ENCODE measurements at regions not wholly inside any gene's neighbourhood (a gene's known extent, or its start where the extent isn't known, plus 50 kb on each side); places are given as distances from the start of the nearest gene placed in this dataset.
A peak's percentile ranks its signal among the peaks of the same experiment; 100 is the strongest.
"Not testable (repeated sequence)": the region's sequence is repeated elsewhere in the genome, so short reads cannot be mapped to it uniquely, and the experiment has no call there.

- H3K27ac ChIP-seq (ENCODE audit: low read depth, low read length): no peak overlapping the region
- peaks cover 9 to 26% (median 18%) of the 10 kb centered on the region in 5 donors for H3K27me3 ChIP-seq (ENCODE audit: control insufficient read depth in 5 of 5, insufficient read depth in 4 of 5, low read length in 5 of 5)
- no peak overlapping the region for H3K4me3 ChIP-seq (ENCODE audit: low read depth in 1 of 5, low read length in 5 of 5)
These were observed 121.0 kb upstream of the ZNF184 start for GRCh38 chr6:27593861-27594260.

DNA sequence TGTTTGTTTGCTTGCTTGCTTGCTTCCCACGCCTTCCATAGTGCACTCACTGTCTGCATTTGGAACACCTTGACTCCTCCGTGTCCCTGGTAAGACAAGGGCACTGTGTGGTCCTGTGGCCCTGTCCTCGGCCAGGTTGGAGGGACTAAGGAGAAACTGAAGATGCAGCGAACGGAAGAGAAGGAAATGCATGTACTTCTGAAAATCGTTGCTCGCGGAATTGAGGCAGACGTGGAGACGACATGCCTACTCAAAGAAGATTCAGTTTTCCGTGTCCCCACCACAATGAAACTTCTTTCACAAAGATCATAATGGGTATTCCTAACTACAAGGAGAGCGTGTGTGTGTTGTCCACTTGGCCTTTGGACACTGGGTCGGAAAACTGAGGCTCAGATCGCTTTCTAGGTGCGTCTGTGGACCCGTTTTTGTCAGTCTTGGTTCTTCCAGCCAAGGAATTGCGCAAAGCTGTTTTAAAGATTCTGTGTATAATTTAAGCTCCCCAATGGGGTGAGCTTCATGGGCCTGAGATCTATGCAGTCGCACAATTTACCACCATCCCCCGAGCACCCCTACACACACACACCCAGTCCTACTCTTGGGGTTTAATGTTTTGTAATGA lies 120.4 kb upstream of the ZNF184 start:
- Histone ChIP-seq H3K36me3 (ENCODE audit: control insufficient read depth in 5 of 5, insufficient read depth in 5 of 5, low read length in 5 of 5) (no peaks in the 10 kb centered on the region), H3K4me1 (ENCODE audit: control insufficient read depth in 5 of 5, insufficient read depth in 5 of 5, low read length in 5 of 5) (peaks cover 2 to 20% (median 16%) of the 10 kb centered on the region in 5 donors), H3K9me3 (ENCODE audit: control insufficient read depth in 5 of 5, low read length in 5 of 5) (peaks cover 0 to 2% (median 0%) of the 10 kb centered on the region in 5 donors), H3K9ac (ENCODE audit: low read length in 5 of 5) (no peak overlapping the region), H3K4me3 (ENCODE audit: low read depth in 1 of 5, low read length in 5 of 5) (peak overlapping the region; percentile 0 to 55 (median 38)), H3K27me3 (ENCODE audit: control insufficient read depth in 5 of 5, insufficient read depth in 4 of 5, low read length in 5 of 5) (peaks cover 9 to 24% (median 18%) of the 10 kb centered on the region in 5 donors), H3K27ac (ENCODE audit: low read depth, low read length) (no peak overlapping the region)

More at GRCh38 chr6:27593861-27594260, 121.0 kb upstream of the ZNF184 start:
- Histone ChIP-seq H3K9ac (ENCODE audit: low read length in 5 of 5) (no peak overlapping the region), H3K9me3 (ENCODE audit: control insufficient read depth in 5 of 5, low read length in 5 of 5) (peaks cover 0 to 2% (median 0%) of the 10 kb centered on the region in 5 donors), H3K4me1 (ENCODE audit: control insufficient read depth in 5 of 5, insufficient read depth in 5 of 5, low read length in 5 of 5) (peaks cover 2 to 20% (median 16%) of the 10 kb centered on the region in 5 donors), H3K36me3 (ENCODE audit: control insufficient read depth in 5 of 5, insufficient read depth in 5 of 5, low read length in 5 of 5) (no peaks in the 10 kb centered on the region)

GRCh38 chr6:27592481-27593199 lies 119.7 kb upstream of the ZNF184 start:
- Histone ChIP-seq H3K4me1 (ENCODE audit: control insufficient read depth in 5 of 5, insufficient read depth in 5 of 5, low read length in 5 of 5) (peaks cover 2 to 20% (median 16%) of the 10 kb centered on the region in 5 donors), H3K27ac (ENCODE audit: low read depth, low read length) (no peak overlapping the region), H3K4me3 (ENCODE audit: low read depth in 1 of 5, low read length in 5 of 5) (peak overlapping the region; percentile 22 to 55 (median 38)), H3K9ac (ENCODE audit: low read length in 5 of 5) (no peak overlapping the region), H3K27me3 (ENCODE audit: control insufficient read depth in 5 of 5, insufficient read depth in 4 of 5, low read length in 5 of 5) (peaks cover 9 to 22% (median 18%) of the 10 kb centered on the region in 5 donors), H3K36me3 (ENCODE audit: control insufficient read depth in 5 of 5, insufficient read depth in 5 of 5, low read length in 5 of 5) (no peaks in the 10 kb centered on the region), H3K9me3 (ENCODE audit: control insufficient read depth in 5 of 5, low read length in 5 of 5) (peaks cover 0 to 2% (median 0%) of the 10 kb centered on the region in 5 donors)

DNA sequence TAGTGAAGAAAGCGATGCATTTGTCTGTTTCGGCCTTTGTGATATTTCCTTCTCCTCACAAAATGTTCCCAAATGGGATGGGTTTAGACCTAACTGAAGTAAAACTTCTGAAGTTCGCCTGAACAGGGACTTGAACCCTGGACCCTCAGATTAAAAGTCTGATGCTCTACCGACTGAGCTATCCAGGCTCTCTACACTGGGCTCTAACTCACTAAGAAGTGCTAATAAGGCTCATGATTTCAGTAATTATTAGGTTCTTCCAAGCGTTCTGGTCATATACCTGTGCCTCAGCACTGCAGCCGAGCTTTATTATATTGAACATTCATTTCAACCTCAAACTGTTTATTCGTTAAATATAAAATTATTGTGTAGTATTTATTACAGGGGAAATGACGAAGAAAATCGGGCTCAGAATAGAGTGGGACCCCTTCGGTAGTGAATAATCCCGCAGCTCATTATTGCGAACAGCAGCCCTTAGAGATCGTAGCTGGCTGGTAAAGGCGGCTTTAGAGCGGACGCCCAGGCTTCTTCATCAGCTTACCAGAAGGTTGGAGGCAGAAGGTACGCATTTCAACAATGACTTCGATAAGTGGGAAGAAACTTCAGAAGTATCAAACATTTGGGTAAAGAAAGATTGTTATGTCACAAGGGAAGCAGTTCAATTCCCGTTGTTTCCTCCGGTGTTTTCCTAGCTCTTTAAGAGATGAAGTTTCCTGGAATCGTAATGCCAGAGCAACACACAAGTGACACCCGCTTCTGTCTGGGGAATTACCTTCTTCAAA lies 119.0 kb upstream of the ZNF184 start:
- peaks cover 2 to 20% (median 16%) of the 10 kb centered on the region in 5 donors for H3K4me1 ChIP-seq (ENCODE audit: control insufficient read depth in 5 of 5, insufficient read depth in 5 of 5, low read length in 5 of 5)
- peaks cover 9 to 20% (median 17%) of the 10 kb centered on the region in 5 donors for H3K27me3 ChIP-seq (ENCODE audit: control insufficient read depth in 5 of 5, insufficient read depth in 4 of 5, low read length in 5 of 5)
- no peak overlapping the region for H3K27ac ChIP-seq (ENCODE audit: low read depth, low read length)
- peaks cover 0 to 2% (median 0%) of the 10 kb centered on the region in 5 donors for H3K9me3 ChIP-seq (ENCODE audit: control insufficient read depth in 5 of 5, low read length in 5 of 5)
- no peak overlapping the region for H3K9ac ChIP-seq (ENCODE audit: low read length in 5 of 5)
- no peaks in the 10 kb centered on the region for H3K36me3 ChIP-seq (ENCODE audit: control insufficient read depth in 5 of 5, insufficient read depth in 5 of 5, low read length in 5 of 5)
- peak overlapping the region; percentile 15 to 55 (median 30) for H3K4me3 ChIP-seq (ENCODE audit: low read depth in 1 of 5, low read length in 5 of 5)

DNA sequence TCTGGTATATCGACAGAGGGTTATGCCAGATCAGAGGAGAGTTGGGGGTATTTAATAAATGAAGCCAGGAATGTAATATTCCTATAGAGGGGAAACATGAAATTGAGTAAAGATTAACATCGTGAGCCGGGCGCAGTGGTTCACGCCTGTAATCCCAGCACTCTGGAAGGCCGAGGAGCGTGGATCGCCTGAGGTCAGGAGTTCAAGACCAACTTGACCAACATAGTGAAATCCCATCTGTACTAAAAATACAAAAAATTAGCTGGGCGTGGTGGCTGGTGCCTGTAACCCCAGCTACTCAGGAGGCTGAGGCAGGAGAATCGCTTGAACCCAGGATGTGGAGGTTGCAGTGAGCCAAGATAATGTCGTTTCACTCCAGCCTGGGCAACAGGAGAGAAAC lies 112.4 kb upstream of the ZNF184 start:
- not testable (repeated sequence) for H3K27ac ChIP-seq (ENCODE audit: low read depth, low read length); H3K4me3 ChIP-seq (ENCODE audit: low read depth in 1 of 5, low read length in 5 of 5); H3K4me1 ChIP-seq (ENCODE audit: control insufficient read depth in 5 of 5, insufficient read depth in 5 of 5, low read length in 5 of 5); H3K36me3 ChIP-seq (ENCODE audit: control insufficient read depth in 5 of 5, insufficient read depth in 5 of 5, low read length in 5 of 5); H3K9ac ChIP-seq (ENCODE audit: low read length in 5 of 5); H3K9me3 ChIP-seq (ENCODE audit: control insufficient read depth in 5 of 5, low read length in 5 of 5)
- H3K27me3 ChIP-seq (ENCODE audit: control insufficient read depth in 5 of 5, insufficient read depth in 4 of 5, low read length in 5 of 5): peaks cover 0 to 23% (median 2%) of the 10 kb centered on the region in 5 donors

DNA sequence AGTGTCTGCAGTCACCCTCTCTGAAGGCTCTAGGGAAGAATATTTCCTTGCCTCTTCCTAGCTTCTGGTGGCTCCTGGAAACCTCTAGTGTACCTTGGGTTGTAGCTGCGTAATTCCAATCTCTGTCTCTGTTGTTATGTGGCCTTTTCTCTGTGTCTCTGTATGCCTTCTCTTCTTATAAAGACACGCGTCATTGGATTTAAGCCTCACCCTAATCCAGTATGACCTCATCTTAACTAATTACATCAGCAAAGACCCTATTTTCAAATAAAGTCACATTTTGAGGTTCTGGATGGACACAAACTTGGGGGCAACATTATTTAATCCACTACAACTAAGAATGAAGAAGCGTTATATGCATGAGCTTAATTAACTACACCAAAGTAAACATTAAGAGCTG lies 111.4 kb upstream of the ZNF184 start:
- H3K36me3 ChIP-seq (ENCODE audit: control insufficient read depth in 5 of 5, insufficient read depth in 5 of 5, low read length in 5 of 5): no peaks in the 10 kb centered on the region
- H3K4me1 ChIP-seq (ENCODE audit: control insufficient read depth in 5 of 5, insufficient read depth in 5 of 5, low read length in 5 of 5): peaks cover 0 to 5% (median 0%) of the 10 kb centered on the region in 5 donors
- H3K9ac ChIP-seq (ENCODE audit: low read length in 5 of 5): no peak overlapping the region
- H3K27ac ChIP-seq (ENCODE audit: low read depth, low read length): no peak overlapping the region
- peaks cover 0 to 4% (median 0%) of the 10 kb centered on the region in 5 donors for H3K9me3 ChIP-seq (ENCODE audit: control insufficient read depth in 5 of 5, low read length in 5 of 5)
- no peak overlapping the region for H3K4me3 ChIP-seq (ENCODE audit: low read depth in 1 of 5, low read length in 5 of 5)
- H3K27me3 ChIP-seq (ENCODE audit: control insufficient read depth in 5 of 5, insufficient read depth in 4 of 5, low read length in 5 of 5): peaks cover 0 to 23% (median 2%) of the 10 kb centered on the region in 5 donors

DNA sequence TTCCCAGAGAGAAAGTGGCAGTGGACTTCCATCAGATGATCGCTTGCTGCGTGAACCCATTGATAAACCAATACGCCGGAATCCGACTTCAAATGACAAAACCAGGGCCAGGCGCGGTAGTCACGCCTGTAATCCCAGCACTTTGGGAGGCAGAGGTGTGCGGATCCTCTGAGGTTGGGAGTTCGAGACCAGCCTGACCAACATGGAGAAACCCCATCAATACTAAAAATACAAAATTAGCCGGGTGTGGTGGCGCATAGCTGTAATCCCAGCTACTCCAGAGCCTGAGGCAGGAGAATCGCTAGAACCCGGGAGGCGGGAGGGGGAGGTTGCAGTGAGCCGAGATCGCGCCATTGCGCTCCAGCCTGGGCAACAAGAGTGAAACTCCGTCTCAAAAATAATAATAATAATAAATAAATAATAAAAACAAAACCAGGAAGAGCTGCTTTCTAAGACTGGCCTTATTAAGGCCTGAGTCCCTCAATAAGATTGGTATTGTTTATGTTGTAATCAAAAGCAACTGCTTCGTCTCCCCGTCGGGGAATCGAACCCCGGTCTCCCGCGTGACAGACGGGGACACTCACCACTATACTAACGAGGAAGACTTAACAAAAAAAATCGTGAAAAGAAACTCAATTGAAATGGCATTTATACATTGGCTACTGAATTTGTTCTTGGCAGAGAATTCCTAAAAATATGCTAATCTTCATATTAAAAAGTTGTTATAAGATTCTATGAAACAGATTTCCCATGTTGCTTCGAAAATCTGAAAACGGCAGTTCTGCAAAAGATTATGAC lies 110.2 kb upstream of the ZNF184 start:
- H3K27me3 ChIP-seq (ENCODE audit: control insufficient read depth in 5 of 5, insufficient read depth in 4 of 5, low read length in 5 of 5): peaks cover 0 to 24% (median 5%) of the 10 kb centered on the region in 5 donors
- no peak overlapping the region for H3K4me3 ChIP-seq (ENCODE audit: low read depth in 1 of 5, low read length in 5 of 5)

DNA sequence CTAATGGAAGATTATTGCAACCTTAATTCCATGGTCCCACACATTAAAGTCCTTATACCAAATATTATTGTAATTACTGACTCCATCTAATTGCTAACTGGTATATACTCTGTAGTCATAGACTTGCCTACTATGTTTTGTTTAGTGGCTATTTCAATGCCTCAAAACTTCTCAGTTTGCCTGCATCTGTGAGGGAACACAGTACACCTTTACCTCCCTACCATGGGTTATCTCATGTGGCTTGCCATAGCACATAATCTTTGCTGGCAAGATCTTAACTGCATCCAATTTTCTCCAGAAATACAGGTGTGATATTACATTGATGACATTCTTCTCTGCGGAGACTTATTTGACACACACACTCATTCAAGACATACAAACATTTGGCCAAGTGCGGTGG lies 107.1 kb upstream of the ZNF184 start:
- Histone ChIP-seq H3K4me3 (ENCODE audit: low read depth in 1 of 5, low read length in 5 of 5) (no peak overlapping the region), H3K4me1 (ENCODE audit: control insufficient read depth in 5 of 5, insufficient read depth in 5 of 5, low read length in 5 of 5) (peaks cover 0 to 5% (median 0%) of the 10 kb centered on the region in 5 donors), H3K27ac (ENCODE audit: low read depth, low read length) (no peak overlapping the region), H3K27me3 (ENCODE audit: control insufficient read depth in 5 of 5, insufficient read depth in 4 of 5, low read length in 5 of 5) (peaks cover 0 to 22% (median 3%) of the 10 kb centered on the region in 5 donors), H3K36me3 (ENCODE audit: control insufficient read depth in 5 of 5, insufficient read depth in 5 of 5, low read length in 5 of 5) (no peaks in the 10 kb centered on the region), H3K9ac (ENCODE audit: low read length in 5 of 5) (no peak overlapping the region), H3K9me3 (ENCODE audit: control insufficient read depth in 5 of 5, low read length in 5 of 5) (peaks cover 0 to 4% (median 0%) of the 10 kb centered on the region in 5 donors)

More for the DNA sequence above, 110.2 kb upstream of the ZNF184 start:
- Histone ChIP-seq H3K4me1 (ENCODE audit: control insufficient read depth in 5 of 5, insufficient read depth in 5 of 5, low read length in 5 of 5) (peaks cover 0 to 5% (median 0%) of the 10 kb centered on the region in 5 donors), H3K36me3 (ENCODE audit: control insufficient read depth in 5 of 5, insufficient read depth in 5 of 5, low read length in 5 of 5) (no peaks in the 10 kb centered on the region), H3K9ac (ENCODE audit: low read length in 5 of 5) (no peak overlapping the region), H3K9me3 (ENCODE audit: control insufficient read depth in 5 of 5, low read length in 5 of 5) (peaks cover 0 to 4% (median 0%) of the 10 kb centered on the region in 5 donors), H3K27ac (ENCODE audit: low read depth, low read length) (no peak overlapping the region)

- Histone ChIP-seq H3K36me3 (ENCODE audit: control insufficient read depth in 5 of 5, insufficient read depth in 5 of 5, low read length in 5 of 5) (no peaks in the 10 kb centered on the region), H3K9me3 (ENCODE audit: control insufficient read depth in 5 of 5, low read length in 5 of 5) (peaks cover 0 to 4% (median 0%) of the 10 kb centered on the region in 5 donors), H3K9ac (ENCODE audit: low read length in 5 of 5) (no peak overlapping the region), H3K27ac (ENCODE audit: low read depth, low read length) (no peak overlapping the region), H3K27me3 (ENCODE audit: control insufficient read depth in 5 of 5, insufficient read depth in 4 of 5, low read length in 5 of 5) (peaks cover 0 to 13% (median 3%) of the 10 kb centered on the region in 5 donors), H3K4me3 (ENCODE audit: low read depth in 1 of 5, low read length in 5 of 5) (no peak overlapping the region), H3K4me1 (ENCODE audit: control insufficient read depth in 5 of 5, insufficient read depth in 5 of 5, low read length in 5 of 5) (peaks cover 0 to 2% (median 0%) of the 10 kb centered on the region in 5 donors)
These were observed 105.0 kb upstream of the ZNF184 start for GRCh38 chr6:27577922-27578321.

Data from subcutaneous abdominal adipose tissue (tissue), 5 donors.